ENCODE measurements at regions not wholly inside any gene's neighbourhood (a gene's known extent, or its start where the extent isn't known, plus 50 kb on each side); places are given as distances from the start of the nearest gene placed in this dataset.

DNA sequence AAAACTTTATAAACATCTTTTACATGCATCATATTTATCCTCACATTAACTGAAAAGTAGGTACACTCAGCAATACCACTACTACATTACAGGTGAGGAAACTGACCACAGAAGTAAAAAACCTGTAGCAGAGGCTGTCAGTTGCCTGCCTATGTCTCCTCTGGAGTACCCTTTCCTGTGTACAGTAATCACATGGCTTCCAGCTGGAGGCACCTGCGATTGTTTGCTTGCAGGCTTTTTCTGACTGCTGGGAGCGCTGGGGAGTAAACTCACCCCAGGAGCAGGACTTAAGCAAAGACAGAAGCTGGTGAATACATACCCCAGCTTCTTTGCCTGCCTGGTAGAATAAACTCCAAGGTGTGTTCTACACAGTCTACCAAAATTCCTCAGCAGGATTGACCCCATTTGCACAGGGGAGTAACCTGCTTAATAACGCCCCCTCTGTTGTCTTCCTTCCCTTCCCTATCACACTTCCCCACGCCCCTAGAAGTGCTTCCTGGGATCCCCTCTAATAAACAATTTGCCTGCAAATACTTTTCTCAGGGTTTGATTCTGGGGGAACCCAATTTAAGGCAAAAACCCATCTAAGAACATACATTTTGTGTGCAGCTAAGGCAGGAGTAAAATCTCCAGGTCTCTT lies 138.9 kb downstream of the PTH2R start:
- DNase-seq: no peak

DNA sequence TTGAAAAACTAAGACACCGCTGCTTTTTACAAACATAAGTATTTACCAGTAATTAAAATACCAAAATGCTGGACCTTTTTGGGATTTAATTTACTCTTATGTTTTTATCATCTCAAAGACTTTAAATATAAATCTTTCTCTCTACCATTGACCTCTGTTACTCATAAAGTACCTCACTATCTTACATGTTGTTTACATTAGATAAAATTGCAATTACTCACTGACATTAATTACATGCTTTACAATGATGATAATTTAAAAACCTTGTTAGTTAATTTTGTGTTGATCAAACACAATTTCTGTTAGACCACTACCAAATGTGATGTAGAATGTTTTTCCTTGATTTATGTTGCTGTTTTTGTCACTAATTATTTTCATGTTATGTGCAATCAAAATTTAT lies 139.5 kb downstream of the PTH2R start:
- DNase-seq: no peak

DNA sequence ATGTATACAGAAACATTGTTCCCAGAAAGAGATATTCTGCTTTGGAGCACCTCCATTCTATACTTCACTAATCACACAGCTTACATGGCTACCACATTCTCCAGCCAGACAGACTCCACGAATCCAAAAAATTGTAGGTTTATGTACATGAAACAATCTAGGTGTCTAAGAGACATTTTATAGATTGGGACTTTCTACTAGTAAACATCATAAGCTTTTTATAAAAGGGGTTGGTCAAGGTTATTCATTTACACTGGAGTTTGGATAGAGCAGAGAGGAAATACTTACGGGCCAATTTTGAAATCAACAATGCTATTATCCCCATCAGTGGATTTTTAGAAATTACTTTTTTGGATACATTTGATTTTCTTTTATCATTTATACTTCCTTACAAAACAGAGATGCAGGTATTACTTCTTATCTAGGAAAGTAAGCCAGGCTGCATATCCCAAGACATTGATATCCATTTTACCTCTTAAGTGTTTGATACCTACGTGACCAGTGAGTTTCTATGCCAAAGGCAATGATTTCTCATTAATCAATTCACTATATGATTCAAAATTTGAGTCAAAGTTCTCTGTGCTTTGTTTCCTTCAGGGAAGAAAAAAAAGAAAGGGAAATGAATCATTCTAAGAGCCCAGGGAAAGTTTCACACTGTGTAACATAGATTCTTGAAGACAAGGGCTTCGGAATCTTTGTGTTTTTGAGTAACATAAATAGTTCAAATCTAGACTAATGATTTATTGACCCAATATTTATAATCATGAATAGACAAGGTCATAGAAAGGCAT lies 140.5 kb downstream of the PTH2R start:
- no peak for DNase-seq

- DNase-seq: no peak
Observed at GRCh38 chr2:208548700-208549099, 142.1 kb downstream of the PTH2R start.

- no peak for DNase-seq
Observed at GRCh38 chr2:208549546-208550158, 143.1 kb downstream of the PTH2R start.

- DNase-seq: no peak
Observed at GRCh38 chr2:208552943-208553342, 146.4 kb downstream of the PTH2R start.

- no peak for DNase-seq
Observed at GRCh38 chr2:208556983-208557484, 150.4 kb downstream of the PTH2R start.

- no peak for DNase-seq
Observed at GRCh38 chr2:208565690-208566416, 159.3 kb downstream of the PTH2R start.

DNA sequence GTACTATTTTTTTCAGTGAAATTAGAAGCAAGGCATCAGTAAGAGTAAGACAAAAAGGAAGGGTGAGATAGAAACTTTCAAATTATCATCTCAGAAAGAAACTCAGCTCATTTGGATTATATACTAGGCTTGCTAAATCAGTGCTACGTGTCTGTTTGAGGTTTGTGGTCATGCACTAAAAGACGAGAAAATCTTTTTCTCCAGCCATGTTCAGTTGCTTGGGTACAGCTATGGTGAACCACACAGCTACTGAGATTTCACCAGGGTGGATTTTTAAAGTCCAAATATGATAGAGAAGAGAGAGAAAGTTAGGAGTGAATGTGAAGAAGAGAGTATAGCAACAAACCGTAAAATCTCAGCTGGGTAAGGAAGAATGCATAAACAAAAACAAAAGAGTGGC lies 161.6 kb downstream of the PTH2R start:
- DNase-seq: no peak

- DNase-seq: no peak
Observed at GRCh38 chr2:208570066-208570465, 163.5 kb downstream of the PTH2R start.

DNA sequence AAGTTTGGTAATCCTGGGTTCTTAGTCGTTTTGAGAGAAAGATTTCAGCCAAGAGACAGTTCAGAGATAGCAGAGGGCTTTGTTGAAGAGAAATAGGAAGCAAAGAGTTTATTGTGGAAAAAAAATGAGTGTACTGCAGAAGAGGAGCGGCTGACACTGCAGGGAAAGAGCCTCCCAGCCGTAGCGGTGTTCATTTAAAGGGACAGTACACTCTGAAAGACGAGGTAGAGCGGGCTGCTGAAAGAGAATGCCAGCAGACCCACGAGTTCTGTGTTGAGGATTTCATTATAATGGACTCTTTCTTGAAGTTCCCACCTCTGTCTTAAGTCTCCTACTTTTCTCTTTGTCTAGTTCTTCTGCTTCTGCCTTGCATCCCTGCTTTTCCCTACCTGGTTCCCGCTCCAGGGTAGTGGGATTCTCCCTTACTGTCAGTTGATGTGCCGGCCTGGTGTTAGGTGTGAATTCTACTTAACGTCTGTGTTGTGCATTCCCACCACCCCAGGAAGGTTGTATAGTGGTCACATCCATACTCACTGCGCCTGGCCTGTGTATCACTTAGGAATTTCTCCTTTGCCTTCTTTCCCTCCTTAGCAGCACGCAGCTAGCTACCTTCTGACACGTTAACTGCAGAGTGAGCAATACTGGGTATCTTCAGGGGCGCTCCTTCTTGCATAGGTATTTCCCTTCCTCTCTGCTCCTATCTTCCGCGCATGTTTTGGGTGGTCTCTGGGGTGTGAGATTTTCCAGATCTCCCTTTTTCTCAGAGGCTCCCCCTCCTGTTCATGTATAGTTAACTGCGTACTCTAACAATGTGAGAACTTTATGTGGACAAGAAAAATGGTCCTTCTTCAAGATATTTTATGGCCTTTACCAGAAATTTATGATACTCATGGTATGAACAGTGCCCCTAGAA lies 164.5 kb downstream of the PTH2R start:
- no peak for DNase-seq

- DNase-seq: no peak
Observed at GRCh38 chr2:208571764-208572131, 165.2 kb downstream of the PTH2R start.

GRCh38 chr2:208573569-208573968 lies 167.0 kb downstream of the PTH2R start:
- DNase-seq: no peak

DNA sequence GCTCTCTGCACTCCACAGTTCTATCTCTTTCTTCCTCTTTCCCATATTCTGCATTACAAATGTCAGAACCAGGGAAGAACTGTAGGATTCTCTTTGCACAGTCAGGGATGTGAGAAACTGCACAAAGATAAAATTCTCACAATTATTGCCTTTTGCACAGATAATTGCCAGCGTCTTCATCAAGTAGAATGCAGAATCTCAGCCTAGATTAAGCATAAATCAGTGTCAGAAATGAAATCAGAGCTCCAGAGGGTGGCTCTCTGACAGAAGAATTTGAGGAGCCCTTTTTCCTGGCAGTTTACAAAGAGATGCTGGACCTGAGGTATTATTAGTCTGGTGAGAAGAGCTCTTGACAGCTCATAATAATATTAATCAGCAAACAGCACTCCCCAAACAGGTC lies 173.1 kb downstream of the PTH2R start:
- DNase-seq: no peak

GRCh38 chr2:208584378-208584985 lies 177.9 kb downstream of the PTH2R start:
- DNase-seq: no peak

GRCh38 chr2:208586516-208586915 lies 179.9 kb downstream of the PTH2R start:
- no peak for DNase-seq

- DNase-seq: no peak
Observed at GRCh38 chr2:208594642-208595385, 188.2 kb downstream of the PTH2R start.

- no peak for DNase-seq
Observed at GRCh38 chr2:208595386-208596275, 189.0 kb downstream of the PTH2R start.

GRCh38 chr2:208607694-208608093 lies 201.1 kb downstream of the PTH2R start:
- no peak for DNase-seq

Measured in stimulated activated CD4-positive, alpha-beta T cell treated with anti-CD3 and anti-CD28 coated beads, Interleukin-15, amount 100 ng/mL, for 24 hours (primary cell).